WTC11 (cell line): ENCODE measurements at regions not wholly inside any gene's neighbourhood (a gene's known extent, or its start where the extent isn't known, plus 50 kb on each side); places are given as distances from the start of the nearest gene placed in this dataset.

ENCODE experiments used
- ATAC-seq: fragments of 200-7000 bp; cut with Tn5 transposase; 2 replicates; pipeline ENCODE4 v1.10.0; 2021; ENCODE audit warnings: mild to moderate bottlenecking, moderate library complexity
- CTCF ChIA-PET: fragments of 300-600 bp; sonication (Branson Sonifier 250); formaldehyde crosslinking; loops from one replicate; lab custom pipeline; 2021; ENCODE audit warnings: antibody characterized with exemption; lab: Charles Lee
- POLR2A ChIA-PET: fragments of 350-600 bp; sonication (Branson Sonifier 250); formaldehyde crosslinking; loops from one replicate; lab custom pipeline; 2021; ENCODE audit warnings: antibody characterized with exemption; lab: Charles Lee
- DNase-seq: peaks from one replicate; pipeline ENCODE4 v3.0.0; 2021; ENCODE audit warnings: low spot score
- H3K27ac Mint-ChIP-seq: 2 replicates; pipeline ENCODE4 v1.8.0; 2021; ENCODE audit warnings: mixed read lengths
- H3K27me3 Mint-ChIP-seq: 2 replicates; pipeline ENCODE4 v1.8.0; 2021; ENCODE audit warnings: low read depth, mild to moderate bottlenecking, moderate library complexity, mixed read lengths
- H3K36me3 Mint-ChIP-seq: 2 replicates; pipeline ENCODE4 v1.8.0; 2021; ENCODE audit warnings: mixed read lengths
- H3K4me1 Mint-ChIP-seq: 2 replicates; pipeline ENCODE4 v1.8.0; 2022; ENCODE audit warnings: mixed read lengths
- H3K4me3 Mint-ChIP-seq: 2 replicates; pipeline ENCODE4 v1.8.0; 2021; ENCODE audit warnings: mild to moderate bottlenecking, moderate library complexity, mixed read lengths
- H3K9me3 Mint-ChIP-seq: 2 replicates; pipeline ENCODE4 v1.8.0; 2021; ENCODE audit warnings: mixed read lengths
- CREM ChIP-seq: sonication (generic); formaldehyde crosslinking; IDR thresholded peaks from 2 replicates; pipeline ENCODE4 v1.8.1; 2022; ENCODE audit warnings: mild to moderate bottlenecking, missing genetic modification reagents, moderate library complexity
- ETV6 ChIP-seq: sonication (generic); formaldehyde crosslinking; IDR thresholded peaks from 2 replicates; pipeline ENCODE4 v1.8.1; 2022; ENCODE audit warnings: mild to moderate bottlenecking, missing genetic modification reagents
- PRRX2 ChIP-seq: fragments of 250-450 bp; sonication (Bioruptor Pico); IDR thresholded peaks from 2 replicates; pipeline ENCODE4 v1.8.0; 2021; ENCODE audit warnings: mild to moderate bottlenecking
- RORB ChIP-seq: fragments of 250-450 bp; sonication (Bioruptor Pico); IDR thresholded peaks from 2 replicates; pipeline ENCODE4 v1.9.0; 2021; ENCODE audit warnings: mild to moderate bottlenecking
- SP1 ChIP-seq: sonication (generic); formaldehyde crosslinking; conservative IDR thresholded peaks from 2 replicates; pipeline ENCODE4 v1.8.1; 2022; ENCODE audit warnings: missing genetic modification reagents
- TEAD1 ChIP-seq: sonication (generic); formaldehyde crosslinking; IDR thresholded peaks from 2 replicates; pipeline ENCODE4 v1.8.0; 2022; ENCODE audit warnings: mild to moderate bottlenecking, missing genetic modification reagents
- ZBTB21 ChIP-seq: sonication (generic); formaldehyde crosslinking; IDR thresholded peaks from 2 replicates; pipeline ENCODE4 v1.8.1; 2023; ENCODE audit warnings: mild to moderate bottlenecking, missing genetic modification reagents, borderline replicate concordance
- ZBTB43 ChIP-seq: sonication (generic); formaldehyde crosslinking; IDR thresholded peaks from 2 replicates; pipeline ENCODE4 v1.8.1; 2023; ENCODE audit warnings: mild to moderate bottlenecking, missing genetic modification reagents
- ZNF232 ChIP-seq: sonication (generic); formaldehyde crosslinking; IDR thresholded peaks from 2 replicates; pipeline ENCODE4 v1.8.0; 2022; ENCODE audit warnings: mild to moderate bottlenecking, missing genetic modification reagents
- ZNF281 ChIP-seq: sonication (generic); formaldehyde crosslinking; IDR thresholded peaks from 2 replicates; pipeline ENCODE4 v1.8.0; 2023; ENCODE audit warnings: mild to moderate bottlenecking, missing genetic modification reagents
- ZNF396 ChIP-seq: fragments of 250-450 bp; sonication (Bioruptor Pico); IDR thresholded peaks from 2 replicates; pipeline ENCODE4 v1.8.0; 2021; ENCODE audit warnings: mild to moderate bottlenecking, moderate library complexity, borderline replicate concordance
- ZNF416 ChIP-seq: fragments of 250-450 bp; sonication (Bioruptor Pico); IDR thresholded peaks from 2 replicates; pipeline ENCODE4 v1.9.0; 2021; ENCODE audit warnings: mild to moderate bottlenecking, inconsistent platforms
- ZNF425 ChIP-seq: fragments of 250-450 bp; sonication (Bioruptor Pico); conservative IDR thresholded peaks from 2 replicates; pipeline ENCODE4 v1.9.0; 2021; ENCODE audit warnings: mild to moderate bottlenecking
- TF ChIP-seq, protein P1 (sequence below): fragments of 250-450 bp; sonication (Bioruptor Pico); IDR thresholded peaks from 2 replicates; pipeline ENCODE4 v2.1.2; 2022; ENCODE audit warnings: mild to moderate bottlenecking, moderate library complexity
- TF ChIP-seq, protein P2 (sequence below): sonication (generic); formaldehyde crosslinking; IDR thresholded peaks from 2 replicates; pipeline ENCODE4 v1.8.1; 2023; ENCODE audit warnings: mild to moderate bottlenecking, missing genetic modification reagents, moderate library complexity
- TF ChIP-seq, protein P3 (sequence below): fragments of 250-450 bp; sonication (Bioruptor Pico); IDR thresholded peaks from 2 replicates; pipeline ENCODE4 v1.8.0; 2021; ENCODE audit warnings: mild to moderate bottlenecking
- TF ChIP-seq, protein P4 (sequence below): sonication (generic); formaldehyde crosslinking; IDR thresholded peaks from 2 replicates; pipeline ENCODE4 v1.8.1; 2022; ENCODE audit warnings: mild to moderate bottlenecking, missing genetic modification reagents, moderate library complexity, borderline replicate concordance

- POLR2A ChIA-PET = no interaction called here
- DNase-seq (no peak), ATAC-seq (no peak)
- no peak overlapping the region for H3K4me3 Mint-ChIP-seq
- H3K36me3 Mint-ChIP-seq = no peaks in the 10 kb centered on the region
- TF ChIP-seq, protein P1, sequence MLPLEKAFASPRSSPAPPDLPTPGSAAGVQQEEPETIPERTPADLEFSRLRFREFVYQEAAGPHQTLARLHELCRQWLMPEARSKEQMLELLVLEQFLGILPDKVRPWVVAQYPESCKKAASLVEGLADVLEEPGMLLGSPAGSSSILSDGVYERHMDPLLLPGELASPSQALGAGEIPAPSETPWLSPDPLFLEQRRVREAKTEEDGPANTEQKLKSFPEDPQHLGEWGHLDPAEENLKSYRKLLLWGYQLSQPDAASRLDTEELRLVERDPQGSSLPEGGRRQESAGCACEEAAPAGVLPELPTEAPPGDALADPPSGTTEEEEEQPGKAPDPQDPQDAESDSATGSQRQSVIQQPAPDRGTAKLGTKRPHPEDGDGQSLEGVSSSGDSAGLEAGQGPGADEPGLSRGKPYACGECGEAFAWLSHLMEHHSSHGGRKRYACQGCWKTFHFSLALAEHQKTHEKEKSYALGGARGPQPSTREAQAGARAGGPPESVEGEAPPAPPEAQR (CRISPR knock-in tag) = no peak
- TF ChIP-seq ZNF425 (no peak), SP1 (no peak)
- H3K27me3 Mint-ChIP-seq = no peaks in the 10 kb centered on the region
- no peak overlapping the region for H3K27ac Mint-ChIP-seq
- CTCF ChIA-PET = no interaction called here
- H3K9me3 Mint-ChIP-seq = peaks cover 15% of the 10 kb centered on the region
- peaks cover 2% of the 10 kb centered on the region; the same call in 1 of the 2 replicates for H3K4me1 Mint-ChIP-seq
These were observed 1013.7 kb upstream of the GJE1 start for GRCh38 chr6:141118991-141119390.

DNA sequence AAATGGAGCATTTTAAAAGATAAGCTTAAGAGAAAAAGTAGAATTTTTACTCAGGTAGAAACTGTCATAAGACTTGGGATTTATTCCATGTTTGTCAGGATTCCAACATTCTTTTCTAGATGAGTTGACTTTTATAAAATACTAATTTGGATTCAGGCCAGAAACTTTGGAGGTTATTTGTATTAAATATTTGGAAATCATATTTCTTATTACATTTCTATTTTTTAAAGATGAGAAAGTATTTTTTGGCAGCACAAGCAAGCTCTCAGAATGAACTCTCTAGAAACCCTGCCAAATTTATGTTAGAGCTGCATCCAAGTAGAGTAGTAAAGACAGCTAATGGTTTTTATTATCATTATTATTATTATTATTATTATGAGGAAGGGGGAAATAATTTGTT lies 1014.9 kb upstream of the GJE1 start:
- ATAC-seq (no peak), DNase-seq (no peak)
- CTCF ChIA-PET = no interaction called here
- Mint-ChIP-seq H3K27ac (no peak overlapping the region), H3K9me3 (peaks cover 15% of the 10 kb centered on the region), H3K27me3 (no peaks in the 10 kb centered on the region), H3K4me1 (peaks cover 10% of the 10 kb centered on the region), H3K36me3 (no peaks in the 10 kb centered on the region), H3K4me3 (no peak overlapping the region)
- POLR2A ChIA-PET = no interaction called here
- no peak for TF ChIP-seq PRRX2
- no peak for TF ChIP-seq CREM (CRISPR knock-in tag)
- no peak for TF ChIP-seq ZNF281 (CRISPR knock-in tag)
- no peak for TF ChIP-seq ETV6 (CRISPR knock-in tag)
- no peak for TF ChIP-seq TEAD1 (CRISPR knock-in tag)
- TF ChIP-seq ZNF416 = no peak
- no peak for TF ChIP-seq ZNF396 (CRISPR knock-in tag)
- no peak for TF ChIP-seq ZNF232 (CRISPR knock-in tag)
- TF ChIP-seq, protein P2, sequence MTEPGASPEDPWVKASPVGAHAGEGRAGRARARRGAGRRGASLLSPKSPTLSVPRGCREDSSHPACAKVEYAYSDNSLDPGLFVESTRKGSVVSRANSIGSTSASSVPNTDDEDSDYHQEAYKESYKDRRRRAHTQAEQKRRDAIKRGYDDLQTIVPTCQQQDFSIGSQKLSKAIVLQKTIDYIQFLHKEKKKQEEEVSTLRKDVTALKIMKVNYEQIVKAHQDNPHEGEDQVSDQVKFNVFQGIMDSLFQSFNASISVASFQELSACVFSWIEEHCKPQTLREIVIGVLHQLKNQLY = no peak
- TF ChIP-seq, protein P3, sequence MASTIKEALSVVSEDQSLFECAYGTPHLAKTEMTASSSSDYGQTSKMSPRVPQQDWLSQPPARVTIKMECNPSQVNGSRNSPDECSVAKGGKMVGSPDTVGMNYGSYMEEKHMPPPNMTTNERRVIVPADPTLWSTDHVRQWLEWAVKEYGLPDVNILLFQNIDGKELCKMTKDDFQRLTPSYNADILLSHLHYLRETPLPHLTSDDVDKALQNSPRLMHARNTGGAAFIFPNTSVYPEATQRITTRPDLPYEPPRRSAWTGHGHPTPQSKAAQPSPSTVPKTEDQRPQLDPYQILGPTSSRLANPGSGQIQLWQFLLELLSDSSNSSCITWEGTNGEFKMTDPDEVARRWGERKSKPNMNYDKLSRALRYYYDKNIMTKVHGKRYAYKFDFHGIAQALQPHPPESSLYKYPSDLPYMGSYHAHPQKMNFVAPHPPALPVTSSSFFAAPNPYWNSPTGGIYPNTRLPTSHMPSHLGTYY = no peak
- TF ChIP-seq, protein P4, sequence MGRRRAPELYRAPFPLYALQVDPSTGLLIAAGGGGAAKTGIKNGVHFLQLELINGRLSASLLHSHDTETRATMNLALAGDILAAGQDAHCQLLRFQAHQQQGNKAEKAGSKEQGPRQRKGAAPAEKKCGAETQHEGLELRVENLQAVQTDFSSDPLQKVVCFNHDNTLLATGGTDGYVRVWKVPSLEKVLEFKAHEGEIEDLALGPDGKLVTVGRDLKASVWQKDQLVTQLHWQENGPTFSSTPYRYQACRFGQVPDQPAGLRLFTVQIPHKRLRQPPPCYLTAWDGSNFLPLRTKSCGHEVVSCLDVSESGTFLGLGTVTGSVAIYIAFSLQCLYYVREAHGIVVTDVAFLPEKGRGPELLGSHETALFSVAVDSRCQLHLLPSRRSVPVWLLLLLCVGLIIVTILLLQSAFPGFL (CRISPR knock-in tag) = no peak

DNA sequence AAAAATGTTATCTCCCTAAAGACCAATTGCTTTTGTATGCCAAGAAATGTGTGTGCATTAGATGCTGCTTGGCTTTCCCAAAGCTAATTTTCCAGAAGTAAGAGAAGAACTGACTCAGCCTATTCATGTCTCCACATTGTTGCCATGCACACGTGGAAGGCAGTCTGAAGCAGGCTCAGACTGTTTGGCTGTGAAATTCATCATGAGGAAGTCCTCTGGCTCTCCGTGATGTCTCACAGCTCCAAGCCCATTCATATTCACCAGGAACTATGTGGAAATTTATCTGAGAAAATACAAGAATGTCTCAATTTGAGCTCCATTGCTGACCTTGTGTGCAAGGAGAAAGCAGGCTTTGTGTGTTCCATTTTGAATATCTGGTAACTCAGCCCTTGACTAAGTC lies 1022.2 kb upstream of the GJE1 start:
- H3K4me1 Mint-ChIP-seq = peaks cover 51% of the 10 kb centered on the region
- TF ChIP-seq RORB = no peak
- TF ChIP-seq ZBTB43 (CRISPR knock-in tag) = no peak
- TF ChIP-seq ZBTB21 (CRISPR knock-in tag) = no peak
- TF ChIP-seq, all 79 proteins: peak for 0
- POLR2A ChIA-PET = no interaction called here
- no peak for ATAC-seq
- Mint-ChIP-seq H3K27ac (peak overlapping the region; percentile 49), H3K36me3 (peaks cover 11% of the 10 kb centered on the region), H3K27me3 (no peaks in the 10 kb centered on the region), H3K9me3 (peaks cover 5% of the 10 kb centered on the region), H3K4me3 (no peak overlapping the region)
- DNase-seq = no peak
- CTCF ChIA-PET = no interaction called here
